ENCODE measurements at regions not wholly inside any gene's neighbourhood (a gene's known extent, or its start where the extent isn't known, plus 50 kb on each side); places are given as distances from the start of the nearest gene placed in this dataset.

DNA sequence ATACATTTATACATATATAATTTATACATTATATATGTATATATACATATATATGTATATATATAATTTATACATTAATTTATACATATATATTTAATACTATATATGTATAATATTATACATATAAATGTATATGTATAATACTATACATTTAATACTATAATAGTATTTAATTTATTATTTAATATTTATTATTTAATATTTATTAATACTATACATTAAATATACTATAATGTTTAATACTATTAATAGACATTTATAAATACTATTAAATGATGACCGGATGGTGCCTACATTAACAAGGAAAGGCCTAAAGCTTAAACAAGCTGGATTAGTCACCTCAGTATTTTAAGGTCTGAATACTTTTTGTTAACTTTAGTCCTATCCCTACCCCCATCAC lies 145.9 kb upstream of the HTR1E start (continued):
- TF ChIP-seq CREB1 (IDR thresholded peaks at IDR 0.05) (no peak), CREB1 (CRISPR knock-in tag; IDR thresholded peaks at IDR 0.05) (no peak), KDM1A (CRISPR knock-in tag; IDR thresholded peaks at IDR 0.05) (no peak), MAFK (conservative IDR thresholded peaks at IDR 0.05 in 1 of 2, IDR thresholded peaks at IDR 0.05 in 1 of 2; ENCODE audit: low read length in 2 of 2) (no peak), ZNF33A (CRISPR knock-in tag; IDR thresholded peaks at IDR 0.05; ENCODE audit: borderline replicate concordance) (no peak)
- TF ChIP-seq, protein P1, sequence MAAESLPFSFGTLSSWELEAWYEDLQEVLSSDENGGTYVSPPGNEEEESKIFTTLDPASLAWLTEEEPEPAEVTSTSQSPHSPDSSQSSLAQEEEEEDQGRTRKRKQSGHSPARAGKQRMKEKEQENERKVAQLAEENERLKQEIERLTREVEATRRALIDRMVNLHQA (CRISPR knock-in tag; IDR thresholded peaks at IDR 0.05) = no peak

DNA sequence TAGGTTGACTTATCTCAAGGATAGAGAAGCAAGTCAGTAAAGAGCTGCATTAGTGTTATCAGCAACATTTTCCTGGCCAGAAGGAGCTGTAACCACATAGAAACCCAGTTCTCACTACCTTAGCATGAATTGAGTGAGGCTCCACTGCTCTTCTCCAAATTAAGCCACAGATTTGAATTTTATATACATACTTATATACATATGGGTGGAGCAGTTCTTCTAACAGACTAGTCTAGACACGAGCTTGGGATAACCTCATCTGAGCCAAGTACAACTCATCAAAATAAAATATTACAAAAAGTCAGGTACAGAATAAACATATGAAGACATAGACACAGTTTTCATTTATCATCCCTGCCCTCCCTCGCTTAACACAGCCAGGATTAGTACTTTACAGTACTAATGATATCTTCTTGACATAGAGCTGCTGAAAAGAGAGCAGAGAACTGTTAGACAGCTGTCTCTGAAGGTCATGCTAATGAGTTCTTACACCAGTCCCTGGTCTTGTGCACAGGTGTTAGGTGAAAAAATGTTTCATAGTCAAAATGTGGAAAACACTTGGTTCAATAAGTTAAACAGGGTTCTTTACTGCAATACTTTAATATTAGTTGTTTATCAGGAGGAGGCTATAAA lies 147.4 kb upstream of the HTR1E start:
- in situ Hi-C loops (cut with HindIII; ENCODE audit: extremely low pct_ligation_motif_present, low pct_unique_long_range_greater_than_20kb) (no loop called here), intact Hi-C loops (cut with micrococcal nuclease; ENCODE audit: unreplicated experiment) (no loop called here)
- CTCF ChIA-PET (ENCODE audit: low intra/inter-chr PET ratio, low total read pairs) = no interaction called here
- H3K4me2 ChIP-seq (ENCODE audit: low read depth, low read length) = no peak overlapping the region
- no peaks in the 10 kb centered on the region for H3K9me3 ChIP-seq (ENCODE audit: low read length)
- POLR2A ChIA-PET = no interaction called here
- FAIRE-seq = no peak
- no peaks in the 10 kb centered on the region for H3K79me2 ChIP-seq (ENCODE audit: insufficient read depth, low read length)
- 0% methylated on average over 2 of the region's 2 CpGs for WGBS (ENCODE audit: low lambda C conversion rate)
- H3K36me3 ChIP-seq (replicated peaks in 1 of 2; ENCODE audit: control insufficient read depth in 1 of 2, insufficient read depth in 2 of 2, low read length in 2 of 2) = no peaks in the 10 kb centered on the region
- no peak overlapping the region for H3K4me3 ChIP-seq (replicated peaks in 1 of 3; ENCODE audit: insufficient read depth in 1 of 3, low read depth in 2 of 3, low read length in 3 of 3)
- no peak for DNase-seq (ENCODE audit: low spot score)
- H2AFZ ChIP-seq (ENCODE audit: low read length) = no peak overlapping the region
- BruUV-seq (replicated peaks) = no TSS peak
- H3K27ac ChIP-seq (ENCODE audit: extremely low read length, insufficient read depth, low read length) = no peak overlapping the region
- no peaks in the 10 kb centered on the region for H4K20me1 ChIP-seq (ENCODE audit: insufficient read depth, low read length)
- H3K27me3 ChIP-seq (ENCODE audit: control insufficient read depth in 1 of 2, insufficient read depth in 2 of 2, low read length in 2 of 2) = no peaks in the 10 kb centered on the region
- no peak overlapping the region for H3K9ac ChIP-seq (ENCODE audit: insufficient read depth, low read depth, low read length)
- no peaks in the 10 kb centered on the region for H3K4me1 ChIP-seq (ENCODE audit: insufficient read depth, low read length)
- no peak for ATAC-seq
- TF ChIP-seq, protein P2, sequence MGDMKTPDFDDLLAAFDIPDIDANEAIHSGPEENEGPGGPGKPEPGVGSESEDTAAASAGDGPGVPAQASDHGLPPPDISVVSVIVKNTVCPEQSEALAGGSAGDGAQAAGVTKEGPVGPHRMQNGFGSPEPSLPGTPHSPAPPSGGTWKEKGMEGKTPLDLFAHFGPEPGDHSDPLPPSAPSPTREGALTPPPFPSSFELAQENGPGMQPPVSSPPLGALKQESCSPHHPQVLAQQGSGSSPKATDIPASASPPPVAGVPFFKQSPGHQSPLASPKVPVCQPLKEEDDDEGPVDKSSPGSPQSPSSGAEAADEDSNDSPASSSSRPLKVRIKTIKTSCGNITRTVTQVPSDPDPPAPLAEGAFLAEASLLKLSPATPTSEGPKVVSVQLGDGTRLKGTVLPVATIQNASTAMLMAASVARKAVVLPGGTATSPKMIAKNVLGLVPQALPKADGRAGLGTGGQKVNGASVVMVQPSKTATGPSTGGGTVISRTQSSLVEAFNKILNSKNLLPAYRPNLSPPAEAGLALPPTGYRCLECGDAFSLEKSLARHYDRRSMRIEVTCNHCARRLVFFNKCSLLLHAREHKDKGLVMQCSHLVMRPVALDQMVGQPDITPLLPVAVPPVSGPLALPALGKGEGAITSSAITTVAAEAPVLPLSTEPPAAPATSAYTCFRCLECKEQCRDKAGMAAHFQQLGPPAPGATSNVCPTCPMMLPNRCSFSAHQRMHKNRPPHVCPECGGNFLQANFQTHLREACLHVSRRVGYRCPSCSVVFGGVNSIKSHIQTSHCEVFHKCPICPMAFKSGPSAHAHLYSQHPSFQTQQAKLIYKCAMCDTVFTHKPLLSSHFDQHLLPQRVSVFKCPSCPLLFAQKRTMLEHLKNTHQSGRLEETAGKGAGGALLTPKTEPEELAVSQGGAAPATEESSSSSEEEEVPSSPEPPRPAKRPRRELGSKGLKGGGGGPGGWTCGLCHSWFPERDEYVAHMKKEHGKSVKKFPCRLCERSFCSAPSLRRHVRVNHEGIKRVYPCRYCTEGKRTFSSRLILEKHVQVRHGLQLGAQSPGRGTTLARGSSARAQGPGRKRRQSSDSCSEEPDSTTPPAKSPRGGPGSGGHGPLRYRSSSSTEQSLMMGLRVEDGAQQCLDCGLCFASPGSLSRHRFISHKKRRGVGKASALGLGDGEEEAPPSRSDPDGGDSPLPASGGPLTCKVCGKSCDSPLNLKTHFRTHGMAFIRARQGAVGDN (CRISPR knock-in tag; IDR thresholded peaks at IDR 0.05) = no peak
- TF ChIP-seq ZNF850 (CRISPR knock-in tag; conservative IDR thresholded peaks at IDR 0.05) (no peak), DNMT3B (CRISPR knock-in tag; conservative IDR thresholded peaks at IDR 0.05) (no peak), TEAD2 (CRISPR knock-in tag; IDR thresholded peaks at IDR 0.05) (no peak), ZNF230 (CRISPR knock-in tag; IDR thresholded peaks at IDR 0.05) (no peak), FOSL2 (CRISPR knock-in tag; IDR thresholded peaks at IDR 0.05) (no peak)
- TF ChIP-seq, protein P3, sequence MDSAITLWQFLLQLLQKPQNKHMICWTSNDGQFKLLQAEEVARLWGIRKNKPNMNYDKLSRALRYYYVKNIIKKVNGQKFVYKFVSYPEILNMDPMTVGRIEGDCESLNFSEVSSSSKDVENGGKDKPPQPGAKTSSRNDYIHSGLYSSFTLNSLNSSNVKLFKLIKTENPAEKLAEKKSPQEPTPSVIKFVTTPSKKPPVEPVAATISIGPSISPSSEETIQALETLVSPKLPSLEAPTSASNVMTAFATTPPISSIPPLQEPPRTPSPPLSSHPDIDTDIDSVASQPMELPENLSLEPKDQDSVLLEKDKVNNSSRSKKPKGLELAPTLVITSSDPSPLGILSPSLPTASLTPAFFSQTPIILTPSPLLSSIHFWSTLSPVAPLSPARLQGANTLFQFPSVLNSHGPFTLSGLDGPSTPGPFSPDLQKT (CRISPR knock-in tag; IDR thresholded peaks at IDR 0.05; ENCODE audit: borderline replicate concordance) = no peak
- TF ChIP-seq, protein P4, sequence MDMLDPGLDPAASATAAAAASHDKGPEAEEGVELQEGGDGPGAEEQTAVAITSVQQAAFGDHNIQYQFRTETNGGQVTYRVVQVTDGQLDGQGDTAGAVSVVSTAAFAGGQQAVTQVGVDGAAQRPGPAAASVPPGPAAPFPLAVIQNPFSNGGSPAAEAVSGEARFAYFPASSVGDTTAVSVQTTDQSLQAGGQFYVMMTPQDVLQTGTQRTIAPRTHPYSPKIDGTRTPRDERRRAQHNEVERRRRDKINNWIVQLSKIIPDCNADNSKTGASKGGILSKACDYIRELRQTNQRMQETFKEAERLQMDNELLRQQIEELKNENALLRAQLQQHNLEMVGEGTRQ (IDR thresholded peaks at IDR 0.05; ENCODE audit: low read depth, low read length) = no peak
- TF ChIP-seq, protein P4 (CRISPR knock-in tag; IDR thresholded peaks at IDR 0.05; ENCODE audit: borderline replicate concordance) = no peak
